ENCODE measurements at regions not wholly inside any gene's neighbourhood (a gene's known extent, or its start where the extent isn't known, plus 50 kb on each side); places are given as distances from the start of the nearest gene placed in this dataset.

- H2AK5ac ChIP-seq (ENCODE audit: low read depth, low read length), result no peak overlapping the region
- BruUV-seq (replicated peaks), result no TSS peak
- no peak overlapping the region for H3K14ac ChIP-seq (replicated peaks; ENCODE audit: low read depth, low read length)
- ATAC-seq (ENCODE audit: low read depth) (no peak), DNase-seq (no peak)
- H4K5ac ChIP-seq (ENCODE audit: low read depth, low read length), result no peak overlapping the region
- in situ Hi-C loops (cut with MboI; ENCODE audit: low sequenced_read_pairs) (no loop called here), intact Hi-C loops (cut with micrococcal nuclease) (no loop called here), dilution Hi-C loops (cut with HindIII; ENCODE audit: low sequenced_read_pairs, unreplicated experiment) (no loop called here)
- H3K27ac ChIP-seq (ENCODE audit: insufficient read depth, low read length), result no peak overlapping the region
- TF ChIP-seq CEBPB (IDR thresholded peaks at IDR 0.05; ENCODE audit: low read depth, low read length) (no peak), RFX5 (IDR thresholded peaks at IDR 0.05; ENCODE audit: low read depth, low read length) (no peak), RCOR1 (IDR thresholded peaks at IDR 0.05; ENCODE audit: insufficient replicate concordance, low read length) (no peak), POLR2A (IDR thresholded peaks at IDR 0.05; ENCODE audit: low read depth, low read length) (no peak), RAD21 (IDR thresholded peaks at IDR 0.05; ENCODE audit: low read length) (no peak), MAZ (IDR thresholded peaks at IDR 0.05; ENCODE audit: borderline replicate concordance, low read depth, low read length) (no peak), MXI1 (IDR thresholded peaks at IDR 0.05; ENCODE audit: borderline replicate concordance, low read depth, low read length) (no peak), FOS (IDR thresholded peaks at IDR 0.05; ENCODE audit: low read depth, low read length) (no peak), BHLHE40 (IDR thresholded peaks at IDR 0.05; ENCODE audit: low read depth, low read length) (no peak), NFE2L2 (IDR thresholded peaks at IDR 0.05; ENCODE audit: low read depth, low read length) (no peak), SMC3 (IDR thresholded peaks at IDR 0.05; ENCODE audit: low read depth, low read length) (no peak)
- TF ChIP-seq, protein P1, sequence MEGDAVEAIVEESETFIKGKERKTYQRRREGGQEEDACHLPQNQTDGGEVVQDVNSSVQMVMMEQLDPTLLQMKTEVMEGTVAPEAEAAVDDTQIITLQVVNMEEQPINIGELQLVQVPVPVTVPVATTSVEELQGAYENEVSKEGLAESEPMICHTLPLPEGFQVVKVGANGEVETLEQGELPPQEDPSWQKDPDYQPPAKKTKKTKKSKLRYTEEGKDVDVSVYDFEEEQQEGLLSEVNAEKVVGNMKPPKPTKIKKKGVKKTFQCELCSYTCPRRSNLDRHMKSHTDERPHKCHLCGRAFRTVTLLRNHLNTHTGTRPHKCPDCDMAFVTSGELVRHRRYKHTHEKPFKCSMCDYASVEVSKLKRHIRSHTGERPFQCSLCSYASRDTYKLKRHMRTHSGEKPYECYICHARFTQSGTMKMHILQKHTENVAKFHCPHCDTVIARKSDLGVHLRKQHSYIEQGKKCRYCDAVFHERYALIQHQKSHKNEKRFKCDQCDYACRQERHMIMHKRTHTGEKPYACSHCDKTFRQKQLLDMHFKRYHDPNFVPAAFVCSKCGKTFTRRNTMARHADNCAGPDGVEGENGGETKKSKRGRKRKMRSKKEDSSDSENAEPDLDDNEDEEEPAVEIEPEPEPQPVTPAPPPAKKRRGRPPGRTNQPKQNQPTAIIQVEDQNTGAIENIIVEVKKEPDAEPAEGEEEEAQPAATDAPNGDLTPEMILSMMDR (conservative IDR thresholded peaks at IDR 0.05; ENCODE audit: low read depth, low read length), result no peak
- TF ChIP-seq, protein P2, sequence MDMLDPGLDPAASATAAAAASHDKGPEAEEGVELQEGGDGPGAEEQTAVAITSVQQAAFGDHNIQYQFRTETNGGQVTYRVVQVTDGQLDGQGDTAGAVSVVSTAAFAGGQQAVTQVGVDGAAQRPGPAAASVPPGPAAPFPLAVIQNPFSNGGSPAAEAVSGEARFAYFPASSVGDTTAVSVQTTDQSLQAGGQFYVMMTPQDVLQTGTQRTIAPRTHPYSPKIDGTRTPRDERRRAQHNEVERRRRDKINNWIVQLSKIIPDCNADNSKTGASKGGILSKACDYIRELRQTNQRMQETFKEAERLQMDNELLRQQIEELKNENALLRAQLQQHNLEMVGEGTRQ (IDR thresholded peaks at IDR 0.05; ENCODE audit: low read depth, low read length), result no peak
- no peaks in the 10 kb centered on the region for H3K9me1 ChIP-seq (ENCODE audit: insufficient read depth, low read length)
- no peak overlapping the region for H2BK20ac ChIP-seq (ENCODE audit: low read depth, low read length)
- no peak overlapping the region for H3K9ac ChIP-seq (ENCODE audit: low read depth, low read length)
- no peak overlapping the region for H4K91ac ChIP-seq (ENCODE audit: insufficient read depth, low read depth, low read length)
- CTCF ChIA-PET, result no interaction called here
- H3K23ac ChIP-seq (ENCODE audit: low read depth, low read length), result no peak overlapping the region
- H2AFZ ChIP-seq (replicated peaks; ENCODE audit: low read length, poor library complexity), result no peak overlapping the region
- H3K4me1 ChIP-seq (ENCODE audit: control insufficient read depth, insufficient read depth, low read length), result peaks cover 4% of the 10 kb centered on the region; the same call in 1 of the 2 replicates
- no peaks in the 10 kb centered on the region for H3K79me1 ChIP-seq (ENCODE audit: low read depth in 1 of 2, low read length in 2 of 2)
- no peaks in the 10 kb centered on the region for H4K20me1 ChIP-seq (ENCODE audit: insufficient read depth, low read length)
- POLR2A ChIA-PET (ENCODE audit: unreplicated experiment), result no interaction called here
- H3K9me3 ChIP-seq (ENCODE audit: control insufficient read depth, insufficient read depth, low read length), result no peaks in the 10 kb centered on the region
- no peak overlapping the region for H2AK9ac ChIP-seq (replicated peaks; ENCODE audit: low read depth, low read length, poor library complexity)
- H2BK15ac ChIP-seq (ENCODE audit: low read depth, low read length), result no peak overlapping the region
- H3K18ac ChIP-seq (ENCODE audit: low read depth, low read length), result no peak overlapping the region
- H3K36me3 ChIP-seq (ENCODE audit: control insufficient read depth, insufficient read depth, low read length), result no peaks in the 10 kb centered on the region
- WGBS, 2 experiments (ENCODE audit: extremely low coverage in 2 of 2, insufficient read length in 1 of 2), result 60% methylated on average over 1 of the region's 6 CpGs; no CpG with 5 or more reads in 1 of the 2 experiments
- H3K4ac ChIP-seq (ENCODE audit: low read depth, low read length), result no peak overlapping the region
- H3K56ac ChIP-seq (ENCODE audit: extremely low read depth, insufficient read depth, low read length), result no peak overlapping the region
- no peak overlapping the region for H3K4me3 ChIP-seq (ENCODE audit: insufficient read depth, low read depth, low read length)
- peaks cover 45% of the 10 kb centered on the region for H3K27me3 ChIP-seq (ENCODE audit: control insufficient read depth, insufficient read depth, low read length)
- H4K8ac ChIP-seq (ENCODE audit: low read depth in 2 of 2, low read length in 2 of 2), result no peak overlapping the region
- H2BK5ac ChIP-seq (ENCODE audit: low read depth, low read length, poor library complexity, severe bottlenecking), result no peak overlapping the region
- H2BK120ac ChIP-seq (ENCODE audit: low read depth, low read length), result no peak overlapping the region
- no peak overlapping the region for H3K4me2 ChIP-seq (ENCODE audit: low read depth, low read length)
Measured at GRCh38 chr3:72256716-72257115, 471.8 kb upstream of the PROK2 start.

Data from IMR-90 (cell line).